ENCODE measurements at regions not wholly inside any gene's neighbourhood (a gene's known extent, or its start where the extent isn't known, plus 50 kb on each side); places are given as distances from the start of the nearest gene placed in this dataset.

GRCh38 chr9:129242191-129242941 is 64.3 kb upstream of the IER5L start:
- TF ChIP-seq CTCF (IDR thresholded peaks at IDR 0.05; ENCODE audit: low read depth, low read length, missing control alignments) = no peak
- no peak for DNase-seq (ENCODE audit: extremely low read depth, low read depth)
- H3K4me3 ChIP-seq (replicated peaks; ENCODE audit: low read depth, low read length) = no peak overlapping the region

GRCh38 chr9:129241725-129242124 is 63.7 kb upstream of the IER5L start:
- H3K4me3 ChIP-seq (replicated peaks; ENCODE audit: low read depth, low read length) = no peak overlapping the region
- DNase-seq (ENCODE audit: extremely low read depth, low read depth) = no peak
- no peak for TF ChIP-seq CTCF (IDR thresholded peaks at IDR 0.05; ENCODE audit: low read depth, low read length, missing control alignments)

- no peak overlapping the region for H3K4me3 ChIP-seq (replicated peaks; ENCODE audit: low read depth, low read length)
- TF ChIP-seq CTCF (IDR thresholded peaks at IDR 0.05; ENCODE audit: low read depth, low read length, missing control alignments) = no peak
- DNase-seq (ENCODE audit: extremely low read depth, low read depth) = no peak
Observed at GRCh38 chr9:129240581-129241211, 62.6 kb upstream of the IER5L start.

- no peak for DNase-seq (ENCODE audit: extremely low read depth, low read depth)
- TF ChIP-seq CTCF (IDR thresholded peaks at IDR 0.05; ENCODE audit: low read depth, low read length, missing control alignments) = no peak
- no peak overlapping the region for H3K4me3 ChIP-seq (replicated peaks; ENCODE audit: low read depth, low read length)
Observed at GRCh38 chr9:129239946-129240490, 62.0 kb upstream of the IER5L start.

- H3K4me3 ChIP-seq (replicated peaks; ENCODE audit: low read depth, low read length) = no peak overlapping the region
- DNase-seq (ENCODE audit: extremely low read depth, low read depth) = no peak
- no peak for TF ChIP-seq CTCF (IDR thresholded peaks at IDR 0.05; ENCODE audit: low read depth, low read length, missing control alignments)
Observed at GRCh38 chr9:129237803-129238202, 59.7 kb upstream of the IER5L start.

- no peak overlapping the region for H3K4me3 ChIP-seq (replicated peaks; ENCODE audit: low read depth, low read length)
- DNase-seq (ENCODE audit: extremely low read depth, low read depth) = peak; percentile 22
- TF ChIP-seq CTCF (IDR thresholded peaks at IDR 0.05; ENCODE audit: low read depth, low read length, missing control alignments) = no peak
Observed at GRCh38 chr9:129237164-129237611, 59.1 kb upstream of the IER5L start.

Data from HFF-Myc (cell line).